WTC11 (cell line): ENCODE measurements at regions not wholly inside any gene's neighbourhood (a gene's known extent, or its start where the extent isn't known, plus 50 kb on each side); places are given as distances from the start of the nearest gene placed in this dataset.

Experiments used
- TF ChIP-seq, protein P1 (sequence below): sonication (generic); formaldehyde crosslinking; IDR thresholded peaks from 2 replicates; pipeline ENCODE4 v1.8.0; 2022; ENCODE audit warnings: mild to moderate bottlenecking, missing genetic modification reagents
- TF ChIP-seq, protein P2 (sequence below): sonication (generic); formaldehyde crosslinking; IDR thresholded peaks from 2 replicates; pipeline ENCODE4 v1.8.1; 2022; ENCODE audit warnings: mild to moderate bottlenecking, moderate library complexity, missing genetic modification reagents
- TF ChIP-seq, protein P3 (sequence below): fragments of 200-600 bp; IDR thresholded peaks from 2 replicates; pipeline ENCODE4 v1.8.0; 2022; ENCODE audit warnings: antibody characterized with exemption

DNA sequence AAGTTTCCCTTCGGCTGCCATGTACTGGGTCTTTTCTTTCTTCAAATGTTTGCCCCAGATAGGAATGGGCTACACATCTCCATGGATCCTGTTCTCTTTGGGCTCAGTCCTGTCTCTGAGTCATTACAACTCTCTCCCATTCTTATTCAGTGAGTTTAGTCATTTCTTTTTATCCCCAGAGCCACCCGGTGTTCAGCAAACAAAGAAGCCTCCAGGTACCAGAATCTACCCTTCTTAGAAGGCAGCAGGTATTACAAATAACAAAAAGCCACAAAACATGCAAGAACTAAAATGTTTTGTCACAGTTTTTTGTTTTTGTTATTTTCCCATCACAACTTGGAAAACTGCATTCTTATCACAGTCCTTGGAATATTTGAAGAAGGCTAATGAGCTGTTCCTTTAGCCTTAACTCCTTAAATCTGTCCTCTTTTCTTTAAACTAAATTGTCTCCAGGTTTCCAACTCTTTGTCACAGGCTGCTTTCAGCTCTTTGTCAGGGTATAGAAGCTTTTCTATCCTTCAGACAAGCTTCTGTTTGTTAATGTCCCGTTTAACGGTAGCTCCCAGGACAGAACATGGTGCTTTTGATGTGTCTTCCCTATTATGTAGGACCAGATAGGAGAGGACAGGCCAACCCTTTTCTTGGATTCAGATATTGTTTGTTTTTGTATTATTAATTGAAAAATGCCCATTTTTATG, 215.5 kb upstream of the HTR2A start:
- TF ChIP-seq, protein P1, sequence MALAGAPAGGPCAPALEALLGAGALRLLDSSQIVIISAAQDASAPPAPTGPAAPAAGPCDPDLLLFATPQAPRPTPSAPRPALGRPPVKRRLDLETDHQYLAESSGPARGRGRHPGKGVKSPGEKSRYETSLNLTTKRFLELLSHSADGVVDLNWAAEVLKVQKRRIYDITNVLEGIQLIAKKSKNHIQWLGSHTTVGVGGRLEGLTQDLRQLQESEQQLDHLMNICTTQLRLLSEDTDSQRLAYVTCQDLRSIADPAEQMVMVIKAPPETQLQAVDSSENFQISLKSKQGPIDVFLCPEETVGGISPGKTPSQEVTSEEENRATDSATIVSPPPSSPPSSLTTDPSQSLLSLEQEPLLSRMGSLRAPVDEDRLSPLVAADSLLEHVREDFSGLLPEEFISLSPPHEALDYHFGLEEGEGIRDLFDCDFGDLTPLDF (CRISPR knock-in tag) = no peak
- TF ChIP-seq, protein P2, sequence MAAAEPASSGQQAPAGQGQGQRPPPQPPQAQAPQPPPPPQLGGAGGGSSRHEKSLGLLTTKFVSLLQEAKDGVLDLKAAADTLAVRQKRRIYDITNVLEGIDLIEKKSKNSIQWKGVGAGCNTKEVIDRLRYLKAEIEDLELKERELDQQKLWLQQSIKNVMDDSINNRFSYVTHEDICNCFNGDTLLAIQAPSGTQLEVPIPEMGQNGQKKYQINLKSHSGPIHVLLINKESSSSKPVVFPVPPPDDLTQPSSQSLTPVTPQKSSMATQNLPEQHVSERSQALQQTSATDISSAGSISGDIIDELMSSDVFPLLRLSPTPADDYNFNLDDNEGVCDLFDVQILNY (CRISPR knock-in tag) = no peak
- TF ChIP-seq, protein P3, sequence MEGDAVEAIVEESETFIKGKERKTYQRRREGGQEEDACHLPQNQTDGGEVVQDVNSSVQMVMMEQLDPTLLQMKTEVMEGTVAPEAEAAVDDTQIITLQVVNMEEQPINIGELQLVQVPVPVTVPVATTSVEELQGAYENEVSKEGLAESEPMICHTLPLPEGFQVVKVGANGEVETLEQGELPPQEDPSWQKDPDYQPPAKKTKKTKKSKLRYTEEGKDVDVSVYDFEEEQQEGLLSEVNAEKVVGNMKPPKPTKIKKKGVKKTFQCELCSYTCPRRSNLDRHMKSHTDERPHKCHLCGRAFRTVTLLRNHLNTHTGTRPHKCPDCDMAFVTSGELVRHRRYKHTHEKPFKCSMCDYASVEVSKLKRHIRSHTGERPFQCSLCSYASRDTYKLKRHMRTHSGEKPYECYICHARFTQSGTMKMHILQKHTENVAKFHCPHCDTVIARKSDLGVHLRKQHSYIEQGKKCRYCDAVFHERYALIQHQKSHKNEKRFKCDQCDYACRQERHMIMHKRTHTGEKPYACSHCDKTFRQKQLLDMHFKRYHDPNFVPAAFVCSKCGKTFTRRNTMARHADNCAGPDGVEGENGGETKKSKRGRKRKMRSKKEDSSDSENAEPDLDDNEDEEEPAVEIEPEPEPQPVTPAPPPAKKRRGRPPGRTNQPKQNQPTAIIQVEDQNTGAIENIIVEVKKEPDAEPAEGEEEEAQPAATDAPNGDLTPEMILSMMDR = no peak
